22Rv1 (cell line): ENCODE measurements at regions not wholly inside any gene's neighbourhood (a gene's known extent, or its start where the extent isn't known, plus 50 kb on each side); places are given as distances from the start of the nearest gene placed in this dataset.
"Not testable (repeated sequence)": the region's sequence is repeated elsewhere in the genome, so short reads cannot be mapped to it uniquely, and the experiment has no call there.

Source experiments
- CTCF ChIP-seq: fragments of 450-650 bp; IDR thresholded peaks from 2 replicates; pipeline ENCODE4 v1.5.1; 2017; ENCODE audit warnings: mild to moderate bottlenecking
- ZFX ChIP-seq: fragments of 450-650 bp; IDR thresholded peaks from 2 replicates; pipeline ENCODE4 v1.6.1; 2017; ENCODE audit warnings: antibody characterized with exemption, borderline replicate concordance

- not testable (repeated sequence) for TF ChIP-seq CTCF, ZFX
Measured at GRCh38 chr11:134496058-134496457, 84.0 kb upstream of the B3GAT1 start.
